ENCODE measurements at regions not wholly inside any gene's neighbourhood (a gene's known extent, or its start where the extent isn't known, plus 50 kb on each side); places are given as distances from the start of the nearest gene placed in this dataset.

DNA sequence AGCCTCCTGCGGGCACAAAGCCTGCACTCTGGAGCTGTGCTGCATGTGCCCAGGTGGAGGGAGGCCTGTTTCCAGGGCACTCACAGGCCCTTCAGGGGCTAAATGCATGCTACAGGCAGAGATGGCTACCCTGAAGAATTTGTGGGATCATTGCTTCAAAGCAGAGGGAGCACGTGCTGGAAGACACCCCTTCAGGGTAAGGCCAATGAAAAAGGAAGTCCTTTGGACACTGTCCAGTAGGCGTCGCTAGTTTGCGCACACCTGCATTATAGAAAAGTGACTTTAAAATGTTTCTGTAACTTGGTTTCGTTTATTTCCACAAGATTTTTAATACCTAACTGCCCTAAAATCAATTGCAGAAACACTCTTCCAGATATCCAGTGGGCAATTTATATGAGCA lies 325.3 kb downstream of the ZNF516 start:
- TF ChIP-seq EZH2phosphoT487 (IDR thresholded peaks at IDR 0.05; ENCODE audit: low read length), result no peak
- TF ChIP-seq, protein P1, sequence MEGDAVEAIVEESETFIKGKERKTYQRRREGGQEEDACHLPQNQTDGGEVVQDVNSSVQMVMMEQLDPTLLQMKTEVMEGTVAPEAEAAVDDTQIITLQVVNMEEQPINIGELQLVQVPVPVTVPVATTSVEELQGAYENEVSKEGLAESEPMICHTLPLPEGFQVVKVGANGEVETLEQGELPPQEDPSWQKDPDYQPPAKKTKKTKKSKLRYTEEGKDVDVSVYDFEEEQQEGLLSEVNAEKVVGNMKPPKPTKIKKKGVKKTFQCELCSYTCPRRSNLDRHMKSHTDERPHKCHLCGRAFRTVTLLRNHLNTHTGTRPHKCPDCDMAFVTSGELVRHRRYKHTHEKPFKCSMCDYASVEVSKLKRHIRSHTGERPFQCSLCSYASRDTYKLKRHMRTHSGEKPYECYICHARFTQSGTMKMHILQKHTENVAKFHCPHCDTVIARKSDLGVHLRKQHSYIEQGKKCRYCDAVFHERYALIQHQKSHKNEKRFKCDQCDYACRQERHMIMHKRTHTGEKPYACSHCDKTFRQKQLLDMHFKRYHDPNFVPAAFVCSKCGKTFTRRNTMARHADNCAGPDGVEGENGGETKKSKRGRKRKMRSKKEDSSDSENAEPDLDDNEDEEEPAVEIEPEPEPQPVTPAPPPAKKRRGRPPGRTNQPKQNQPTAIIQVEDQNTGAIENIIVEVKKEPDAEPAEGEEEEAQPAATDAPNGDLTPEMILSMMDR (IDR thresholded peaks at IDR 0.05; ENCODE audit: low read length), result peak; percentile 64
